Stomach smooth muscle (tissue), 2 donors: ENCODE measurements at regions not wholly inside any gene's neighbourhood (a gene's known extent, or its start where the extent isn't known, plus 50 kb on each side); places are given as distances from the start of the nearest gene placed in this dataset.
"Not testable (repeated sequence)": the region's sequence is repeated elsewhere in the genome, so short reads cannot be mapped to it uniquely, and the experiment has no call there.

Experiments used
- H3K27ac ChIP-seq: one replicate; pipeline ENCODE4 v1.7.0; 2013; ENCODE audit warnings: mild to moderate bottlenecking, low read length, inconsistent platforms
- H3K27me3 ChIP-seq, 2 donors: one replicate each; pipeline ENCODE4 v1.7.0; 2013; ENCODE audit warnings: low read length in 2 of 2; ENCODE audit not compliant: insufficient read depth in 2 of 2, control insufficient read depth in 1 of 2
- H3K36me3 ChIP-seq, 2 donors: one replicate each; pipeline ENCODE4 v1.7.0; 2013; ENCODE audit warnings: low read length in 2 of 2; ENCODE audit not compliant: control insufficient read depth in 2 of 2, insufficient read depth in 2 of 2
- H3K4me1 ChIP-seq: one replicate; pipeline ENCODE4 v1.7.0; 2013; ENCODE audit warnings: low read length; ENCODE audit not compliant: control insufficient read depth, insufficient read depth
- H3K4me3 ChIP-seq, 2 donors: one replicate each; pipeline ENCODE4 v1.7.0; 2013; ENCODE audit warnings: low read length in 2 of 2
- H3K9ac ChIP-seq, 2 donors: one replicate each; pipeline ENCODE4 v1.7.0; 2013; ENCODE audit warnings: low read length in 2 of 2, mild to moderate bottlenecking in 1 of 2
- H3K9me3 ChIP-seq, 2 donors: one replicate each; pipeline ENCODE4 v1.7.0; 2013; ENCODE audit warnings: low read length in 2 of 2; ENCODE audit not compliant: control insufficient read depth in 2 of 2
- donor health status: healthy.
- donor health status: Pancreatic carcinoma.

DNA sequence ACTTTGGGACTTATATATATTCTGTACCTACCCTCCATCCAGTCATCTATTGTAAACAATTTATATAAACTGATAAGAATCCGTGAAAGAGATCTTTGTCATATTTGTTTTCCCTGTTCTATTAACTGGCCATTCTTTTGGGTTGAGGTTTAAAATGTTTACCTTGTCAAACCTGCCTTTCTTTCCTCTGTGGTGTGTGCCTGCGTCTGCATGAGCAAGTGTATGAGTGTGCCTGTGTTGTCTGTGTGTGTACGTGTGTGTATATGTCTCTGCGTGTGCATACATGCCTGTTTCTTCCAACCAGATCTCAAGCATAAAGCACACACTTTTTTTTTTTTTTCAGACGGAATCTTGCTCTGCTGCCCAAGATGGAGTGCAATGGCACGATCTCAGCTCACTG, 201.5 kb downstream of the C16orf95 start:
- no peak overlapping the region for H3K4me3 ChIP-seq
- no peak overlapping the region for H3K27ac ChIP-seq
- H3K9ac ChIP-seq, result no peak overlapping the region
- H3K27me3 ChIP-seq, result peaks cover 2 to 7% of the 10 kb centered on the region in 2 donors
- no peaks in the 10 kb centered on the region for H3K9me3 ChIP-seq
- H3K4me1 ChIP-seq, result no peaks in the 10 kb centered on the region
- no peaks in the 10 kb centered on the region for H3K36me3 ChIP-seq

- H3K27me3 ChIP-seq, result peaks cover 2 to 7% of the 10 kb centered on the region in 2 donors
- no peaks in the 10 kb centered on the region for H3K36me3 ChIP-seq
- H3K27ac ChIP-seq, result no peak overlapping the region
- no peaks in the 10 kb centered on the region for H3K4me1 ChIP-seq
- H3K9ac ChIP-seq, result no peak overlapping the region
- H3K9me3 ChIP-seq, result no peaks in the 10 kb centered on the region
- no peak overlapping the region for H3K4me3 ChIP-seq
Measured at GRCh38 chr16:87117936-87118335, 199.3 kb downstream of the C16orf95 start.

DNA sequence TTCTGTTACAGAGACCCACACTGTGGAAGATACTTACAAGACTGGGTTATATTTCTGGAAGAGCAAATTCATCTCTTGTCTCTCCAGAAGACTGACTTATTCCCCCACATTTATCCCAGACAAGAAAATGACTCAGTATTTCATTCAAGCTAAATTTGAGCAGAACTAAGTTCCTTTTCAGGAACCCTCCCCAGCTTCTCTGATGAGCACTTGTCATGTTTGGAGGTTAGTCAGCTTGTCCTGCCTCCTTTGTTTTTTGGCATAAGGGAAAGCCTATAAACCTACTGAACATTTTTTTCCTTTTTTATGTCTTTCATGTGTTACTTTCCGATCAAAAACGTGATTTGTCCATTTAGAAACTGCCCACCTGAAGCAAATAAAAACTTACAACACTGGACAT, 198.0 kb downstream of the C16orf95 start:
- Histone ChIP-seq H3K9ac (no peak overlapping the region), H3K27me3 (peaks cover 2 to 7% of the 10 kb centered on the region in 2 donors), H3K36me3 (no peaks in the 10 kb centered on the region), H3K4me3 (no peak overlapping the region), H3K9me3 (peaks cover 0 to 7% of the 10 kb centered on the region in 2 donors), H3K27ac (no peak overlapping the region), H3K4me1 (no peaks in the 10 kb centered on the region)

DNA sequence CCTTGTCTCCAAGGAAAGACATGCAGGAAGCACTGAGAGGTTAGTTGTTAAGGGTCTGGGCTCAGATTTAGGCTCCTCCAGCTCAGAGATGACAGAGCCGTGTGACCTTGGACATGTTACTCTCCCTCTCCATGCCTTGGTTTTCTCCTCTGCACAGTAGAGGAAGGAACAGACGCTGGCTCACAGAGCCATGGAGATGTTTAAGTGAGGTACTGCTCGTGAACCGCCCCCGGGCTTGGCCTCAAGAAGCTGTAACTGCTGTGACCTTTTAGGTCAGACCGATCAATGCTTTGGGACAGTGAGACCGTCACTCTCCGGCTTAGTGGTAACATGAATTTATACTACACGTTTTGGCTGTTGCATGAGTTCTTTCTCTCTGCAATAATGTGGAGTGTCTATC, 197.4 kb downstream of the C16orf95 start:
- Histone ChIP-seq H3K9me3 (peaks cover 0 to 7% of the 10 kb centered on the region in 2 donors), H3K27ac (no peak overlapping the region), H3K27me3 (peaks cover 3 to 7% of the 10 kb centered on the region in 2 donors), H3K9ac (no peak overlapping the region), H3K4me1 (no peaks in the 10 kb centered on the region), H3K4me3 (no peak overlapping the region), H3K36me3 (no peaks in the 10 kb centered on the region)

DNA sequence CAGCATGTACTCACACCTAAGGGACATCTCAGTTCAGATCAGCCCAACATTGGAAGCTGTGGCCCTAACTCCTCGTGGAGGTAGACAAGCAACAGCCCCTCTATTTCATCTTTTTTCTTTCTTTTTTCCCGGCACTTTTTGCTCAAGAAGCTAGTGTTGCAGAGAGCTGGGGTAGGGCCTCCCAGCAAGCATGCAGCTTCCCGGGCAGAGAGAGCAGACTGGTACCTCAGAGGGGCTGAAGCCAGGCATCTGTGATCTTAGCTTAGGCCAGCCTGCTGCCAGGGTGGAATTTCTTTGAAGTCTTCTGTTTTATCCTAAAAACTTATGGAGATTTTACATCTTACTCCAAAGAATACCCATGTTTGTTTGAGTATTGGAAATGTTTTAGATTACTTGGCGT, 195.4 kb downstream of the C16orf95 start:
- H3K9ac ChIP-seq, result no peak overlapping the region
- peaks cover 5 to 7% of the 10 kb centered on the region in 2 donors for H3K27me3 ChIP-seq
- H3K9me3 ChIP-seq, result peaks cover 0 to 7% of the 10 kb centered on the region in 2 donors
- H3K4me1 ChIP-seq, result peaks cover 5% of the 10 kb centered on the region
- no peak overlapping the region for H3K4me3 ChIP-seq
- no peak overlapping the region for H3K27ac ChIP-seq
- H3K36me3 ChIP-seq, result no peaks in the 10 kb centered on the region

DNA sequence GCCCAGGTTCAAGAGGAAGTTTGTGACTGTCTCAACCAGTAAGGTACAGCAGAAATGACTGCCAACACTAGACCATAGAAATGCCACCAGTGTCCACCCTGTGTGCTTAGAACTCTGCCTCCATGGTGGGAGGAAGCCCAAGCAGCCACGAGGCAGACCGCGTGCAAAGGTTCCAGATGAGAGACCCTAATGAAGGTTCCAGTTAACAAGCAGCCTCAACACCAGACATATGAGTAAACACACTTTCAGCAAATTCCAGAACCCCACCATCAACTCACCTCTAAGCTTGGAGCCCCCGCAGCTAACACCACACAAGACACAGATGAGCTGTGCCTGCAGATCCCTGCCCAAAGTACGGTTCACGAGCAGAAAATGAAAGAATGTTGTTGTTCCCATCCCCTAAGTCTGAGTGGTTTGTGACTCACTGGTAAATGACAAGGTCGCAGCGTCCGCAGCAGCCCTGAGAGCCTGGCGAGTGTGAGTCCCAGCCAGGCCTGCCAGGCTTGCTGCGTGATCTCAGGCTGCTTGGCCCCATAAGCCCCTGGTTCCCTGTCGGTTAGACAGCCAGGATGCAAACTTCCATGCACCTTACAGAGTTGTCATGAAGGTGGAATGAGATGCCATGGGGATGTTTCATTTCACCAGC, 193.7 kb downstream of the C16orf95 start:
- Histone ChIP-seq H3K27ac (no peak overlapping the region), H3K27me3 (peaks cover 3 to 7% of the 10 kb centered on the region in 2 donors), H3K36me3 (no peaks in the 10 kb centered on the region), H3K9me3 (peaks cover 0 to 7% of the 10 kb centered on the region in 2 donors), H3K4me3 (no peak overlapping the region), H3K9ac (no peak overlapping the region), H3K4me1 (peaks cover 17% of the 10 kb centered on the region)

GRCh38 chr16:87124405-87124804, 192.8 kb downstream of the C16orf95 start:
- H3K27me3 ChIP-seq, H3K9ac ChIP-seq, H3K9me3 ChIP-seq, H3K27ac ChIP-seq, H3K36me3 ChIP-seq, H3K4me3 ChIP-seq: not testable (repeated sequence)
- peaks cover 17% of the 10 kb centered on the region for H3K4me1 ChIP-seq

- peaks cover 0 to 5% of the 10 kb centered on the region in 2 donors for H3K27me3 ChIP-seq
- H3K9ac ChIP-seq, result no peak overlapping the region
- H3K9me3 ChIP-seq, result peaks cover 0 to 7% of the 10 kb centered on the region in 2 donors
- H3K36me3 ChIP-seq, result no peaks in the 10 kb centered on the region
- H3K27ac ChIP-seq, result no peak overlapping the region
- H3K4me3 ChIP-seq, result no peak overlapping the region
- peaks cover 17% of the 10 kb centered on the region for H3K4me1 ChIP-seq
Measured at GRCh38 chr16:87125206-87126155, 191.7 kb downstream of the C16orf95 start.

- peaks cover 0 to 12% of the 10 kb centered on the region in 2 donors for H3K9me3 ChIP-seq
- peak overlapping the region; percentile 8 to 22 for H3K4me3 ChIP-seq
- H3K9ac ChIP-seq, result no peak overlapping the region
- no peak overlapping the region for H3K27ac ChIP-seq
- peaks cover 0 to 5% of the 10 kb centered on the region in 2 donors for H3K27me3 ChIP-seq
- peaks cover 17% of the 10 kb centered on the region for H3K4me1 ChIP-seq
- H3K36me3 ChIP-seq, result no peaks in the 10 kb centered on the region
Measured at GRCh38 chr16:87126403-87127025, 190.7 kb downstream of the C16orf95 start.

GRCh38 chr16:87127061-87127765, 190.0 kb downstream of the C16orf95 start:
- peaks cover 17% of the 10 kb centered on the region for H3K4me1 ChIP-seq
- no peak overlapping the region for H3K27ac ChIP-seq
- peaks cover 0 to 19% of the 10 kb centered on the region in 2 donors for H3K9me3 ChIP-seq
- peak overlapping the region; percentile 8 to 22 for H3K4me3 ChIP-seq
- peaks cover 0 to 5% of the 10 kb centered on the region in 2 donors for H3K27me3 ChIP-seq
- peak overlapping the region in 1 of 2 donors; percentile 49 for H3K9ac ChIP-seq
- H3K36me3 ChIP-seq, result no peaks in the 10 kb centered on the region
